GM19455 (cell line): ENCODE measurements at regions not wholly inside any gene's neighbourhood (a gene's known extent, or its start where the extent isn't known, plus 50 kb on each side); places are given as distances from the start of the nearest gene placed in this dataset.
A peak's percentile ranks its signal among the peaks of the same experiment; 100 is the strongest.
"Not testable (repeated sequence)": the region's sequence is repeated elsewhere in the genome, so short reads cannot be mapped to it uniquely, and the experiment has no call there.

ENCODE experiments used
- ATAC-seq: cut with Tn5 transposase; IDR thresholded peaks from one replicate; pipeline ENCODE4 v1.9.1; 2021; ENCODE audit not compliant: unreplicated experiment

- no peak for ATAC-seq
These were observed 761.2 kb downstream of the TAF11L14 start for GRCh38 chr5:18395126-18396110.

DNA sequence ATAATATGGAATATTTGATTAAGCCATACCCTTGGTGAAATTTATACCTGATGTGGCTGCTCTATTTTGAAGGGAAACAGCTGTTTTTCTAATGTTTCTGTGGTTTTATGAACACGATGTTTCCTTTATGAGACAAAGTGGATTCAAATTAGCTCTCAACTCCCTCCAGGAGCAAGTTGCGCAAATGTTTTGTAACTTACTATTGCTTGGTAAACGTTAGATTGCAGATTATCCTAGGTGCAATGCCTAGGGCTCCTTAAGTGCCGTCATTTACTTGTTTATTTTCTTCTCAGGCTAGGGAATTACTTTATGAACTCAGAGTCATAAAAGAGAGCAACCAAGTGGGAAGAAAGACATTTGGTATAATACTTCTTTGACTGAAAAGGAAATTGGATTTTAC lies 763.1 kb downstream of the TAF11L14 start:
- ATAC-seq = no peak

DNA sequence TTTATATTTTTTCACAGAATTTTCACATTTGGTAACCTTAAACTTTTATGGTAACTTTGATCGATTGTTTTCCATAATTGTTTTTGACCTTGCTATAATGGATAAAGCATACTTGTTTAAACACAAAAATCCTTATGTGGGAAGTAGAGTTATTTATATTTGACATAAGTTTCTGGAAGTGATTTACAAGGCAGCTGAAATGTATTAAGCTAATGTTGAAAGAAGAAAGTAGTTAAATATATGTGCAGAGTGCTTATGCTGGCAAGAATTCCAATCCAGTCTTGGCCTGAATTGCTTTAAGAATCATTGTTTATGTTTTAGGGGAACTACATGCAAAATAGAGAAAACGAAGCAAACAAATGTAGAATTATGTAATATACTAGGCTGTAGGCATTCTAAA lies 763.6 kb downstream of the TAF11L14 start:
- no peak for ATAC-seq

DNA sequence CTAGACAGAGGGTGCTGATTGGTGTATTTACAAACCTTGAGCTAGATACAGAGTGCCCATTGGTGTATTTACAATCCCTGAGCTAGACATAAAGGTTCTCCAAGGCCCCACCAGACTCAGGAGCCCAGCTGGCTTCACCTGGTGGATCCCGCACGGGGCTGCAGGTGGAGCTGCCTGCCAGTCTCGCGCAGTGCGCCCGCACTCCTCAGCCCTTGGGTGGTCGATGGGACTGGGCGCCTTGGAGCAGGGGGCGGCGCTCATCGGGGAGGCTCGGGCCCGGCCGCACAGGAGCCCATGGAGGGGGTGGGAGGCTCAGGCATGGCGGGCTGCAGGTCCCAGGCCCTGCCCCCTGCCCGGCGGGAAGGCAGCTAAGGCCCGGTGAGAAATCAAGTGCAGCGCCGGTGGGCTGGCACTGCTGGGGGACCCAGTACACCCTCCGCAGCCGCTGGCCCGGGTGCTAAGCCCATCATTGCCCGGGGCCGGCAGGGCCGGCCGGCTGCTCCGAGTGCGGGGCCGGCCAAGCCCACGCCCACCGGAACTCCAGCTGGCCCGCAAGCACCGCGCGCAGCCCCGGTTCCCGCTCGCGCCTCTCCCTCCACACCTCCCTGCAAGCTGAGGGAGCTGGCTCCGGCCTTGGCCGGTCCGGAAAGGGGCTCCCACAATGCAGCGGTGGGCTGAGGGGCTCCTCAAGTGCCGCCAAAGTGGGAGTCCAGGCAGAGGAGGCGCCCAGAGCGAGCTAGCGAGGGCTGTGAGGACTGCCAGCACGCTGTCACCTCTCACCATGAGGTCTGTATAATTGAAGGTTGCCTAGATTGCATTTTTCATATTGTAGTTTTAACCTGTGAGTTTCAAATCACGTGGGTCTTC lies 765.4 kb downstream of the TAF11L14 start:
- ATAC-seq = not testable (repeated sequence)

- no peak for ATAC-seq
These were observed 768.9 kb downstream of the TAF11L14 start for GRCh38 chr5:18403141-18403540.

DNA sequence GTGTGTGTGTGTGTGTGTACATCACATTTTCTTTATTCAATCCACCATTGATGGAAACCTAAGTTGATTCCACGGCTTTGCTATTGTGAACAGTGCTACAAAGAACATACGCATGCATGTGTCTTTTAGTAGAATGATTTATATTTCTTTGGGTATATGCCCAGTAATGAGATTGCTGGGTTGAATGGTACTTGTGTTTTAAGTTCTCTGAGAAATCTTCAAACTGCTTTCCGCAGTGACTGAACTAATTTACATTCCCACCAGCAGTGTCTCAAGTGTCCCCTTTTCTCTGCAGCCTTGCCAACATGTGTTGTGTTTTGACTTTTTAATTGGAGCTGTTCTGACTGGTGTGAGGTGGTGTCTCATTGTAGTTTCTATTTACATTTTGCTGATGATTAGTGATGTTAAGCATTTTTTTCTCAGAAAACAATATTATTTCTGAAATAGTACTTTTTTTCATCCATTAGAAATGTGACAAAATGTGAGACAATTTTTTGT lies 769.7 kb downstream of the TAF11L14 start:
- ATAC-seq = no peak

DNA sequence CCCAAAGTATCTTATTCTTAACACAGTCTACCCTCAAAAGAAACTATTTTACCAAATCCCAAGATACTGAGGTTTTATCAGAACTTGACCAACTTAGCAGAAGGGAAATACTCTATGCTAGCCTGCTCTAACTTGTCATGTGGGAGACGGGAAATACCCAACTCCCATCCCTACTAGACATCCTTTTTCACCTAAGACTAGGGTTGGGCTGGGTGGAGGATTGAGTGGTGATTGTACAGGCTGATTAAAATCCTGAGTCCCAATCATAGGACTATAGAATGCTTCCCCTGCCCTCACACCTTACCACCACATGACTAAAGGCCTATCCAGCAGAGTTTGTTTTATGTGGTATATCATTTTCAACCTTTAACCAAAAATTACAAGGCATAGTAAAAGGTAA lies 786.5 kb downstream of the TAF11L14 start:
- ATAC-seq = no peak

DNA sequence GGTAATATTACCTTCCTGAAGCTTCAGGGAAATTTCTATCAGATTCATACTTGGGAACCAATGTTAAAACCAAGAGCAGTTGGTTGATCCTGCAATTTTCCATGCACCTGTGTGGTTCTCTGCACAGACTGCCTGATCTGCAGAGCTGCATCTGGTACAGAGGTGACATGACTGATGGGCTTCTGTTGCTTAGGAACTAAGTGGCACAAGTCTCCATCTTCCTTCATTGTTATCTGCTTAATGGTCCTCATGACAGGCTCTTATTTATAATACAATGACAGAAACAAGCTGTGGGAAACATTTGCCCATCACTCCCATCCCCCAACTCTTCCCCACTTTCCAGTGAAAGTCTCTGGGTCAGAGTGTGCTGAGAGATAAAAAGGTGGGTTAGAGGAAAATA lies 799.1 kb downstream of the TAF11L14 start:
- no peak for ATAC-seq

- ATAC-seq = no peak
These were observed 803.9 kb downstream of the TAF11L14 start for GRCh38 chr5:18438126-18438525.

GRCh38 chr5:18455521-18455920 lies 821.3 kb downstream of the TAF11L14 start:
- ATAC-seq = no peak

DNA sequence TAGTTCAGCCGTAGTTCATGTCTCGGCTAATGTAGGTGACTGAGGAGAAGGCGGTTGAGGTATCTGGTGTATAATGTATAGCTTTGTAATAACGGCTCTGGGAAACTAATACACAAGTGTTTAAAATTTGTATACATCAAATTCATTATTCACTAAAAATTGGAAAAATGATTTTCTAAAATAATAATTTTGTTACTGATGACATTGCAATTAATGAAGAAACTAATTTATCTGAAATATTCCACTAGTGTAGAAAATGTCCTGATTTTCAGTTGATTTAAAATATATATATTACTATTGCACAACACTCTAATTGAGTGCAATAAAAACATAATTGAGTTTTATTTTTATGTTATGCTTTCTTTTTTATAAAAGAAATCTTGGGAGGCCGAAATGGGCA lies 823.0 kb downstream of the TAF11L14 start:
- no peak for ATAC-seq

DNA sequence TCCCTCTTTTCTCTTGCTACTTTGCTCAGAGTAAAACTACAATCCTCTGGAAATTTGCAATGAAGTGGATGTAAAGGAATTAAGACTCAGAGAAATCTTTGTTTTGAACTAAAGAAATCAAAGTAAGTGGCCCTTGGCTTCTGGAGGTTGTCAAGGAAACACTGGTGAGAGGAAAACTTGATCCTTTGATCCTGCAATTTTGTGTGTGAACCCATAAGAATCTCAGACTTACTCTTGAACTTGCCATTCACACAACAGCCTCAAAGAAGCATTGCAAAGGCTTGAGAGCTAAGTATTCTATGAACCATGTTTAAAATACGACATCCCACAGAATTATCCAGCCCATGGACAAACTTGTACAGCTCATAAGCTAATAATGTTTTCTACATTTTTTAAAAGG lies 827.5 kb downstream of the TAF11L14 start:
- ATAC-seq = no peak

- ATAC-seq = peak; percentile 85
These were observed 831.8 kb downstream of the TAF11L14 start for GRCh38 chr5:18465833-18466681.

DNA sequence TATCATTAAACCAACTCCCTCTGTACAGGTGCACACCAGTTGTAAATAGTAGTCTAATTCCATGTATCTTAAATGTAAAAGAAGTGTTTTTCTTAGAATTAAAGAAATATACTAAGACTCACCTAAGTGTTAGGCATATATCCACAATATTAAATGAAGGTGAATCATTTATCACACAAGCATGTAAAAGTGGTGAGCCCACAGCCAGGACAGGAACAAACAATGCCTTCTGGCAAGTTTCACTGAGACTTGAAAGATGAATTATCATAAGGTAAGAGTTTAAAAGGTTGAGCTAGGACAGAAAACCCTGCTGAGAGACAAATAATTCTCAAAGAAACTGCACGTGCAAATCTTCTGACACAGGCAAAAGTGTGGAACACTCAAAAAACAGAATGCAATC lies 832.5 kb downstream of the TAF11L14 start:
- ATAC-seq = no peak

DNA sequence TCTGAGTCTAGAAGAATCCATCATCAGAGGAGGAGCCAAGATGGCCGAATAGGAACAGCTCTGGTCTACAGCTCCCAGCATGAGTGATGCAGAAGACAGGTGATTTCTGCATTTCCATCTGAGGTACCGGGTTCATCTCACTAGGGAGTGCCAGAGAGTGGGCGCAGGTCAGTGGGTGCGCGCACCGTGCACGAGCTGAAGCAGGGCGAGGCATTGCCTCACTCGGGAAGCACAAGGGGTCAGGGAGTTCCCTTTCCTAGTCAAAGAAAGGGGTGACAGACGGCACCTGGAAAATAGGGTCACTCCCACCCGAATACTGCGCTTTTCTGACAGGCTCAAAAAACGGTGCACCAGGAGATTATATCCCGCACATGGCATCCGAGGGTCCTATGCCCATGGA lies 837.5 kb downstream of the TAF11L14 start:
- not testable (repeated sequence) for ATAC-seq

DNA sequence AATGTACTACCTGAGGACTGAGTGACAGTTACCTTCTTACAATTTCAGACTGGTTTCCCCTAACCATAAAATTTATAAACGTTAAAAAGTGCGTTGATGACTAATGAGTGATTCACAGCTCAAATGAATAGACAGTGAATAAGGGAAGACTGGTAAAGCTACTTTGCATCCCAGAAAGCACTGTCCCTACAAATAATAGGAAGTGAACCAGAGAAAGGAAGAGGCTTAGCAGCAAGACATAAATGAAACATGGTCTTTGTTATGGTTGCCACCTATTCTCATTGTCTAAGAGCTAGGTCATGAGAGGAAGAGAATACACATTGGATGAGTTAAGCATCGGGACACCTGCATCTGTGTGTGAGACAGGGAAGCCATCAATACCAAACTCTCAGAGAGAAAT lies 849.2 kb downstream of the TAF11L14 start:
- no peak for ATAC-seq

DNA sequence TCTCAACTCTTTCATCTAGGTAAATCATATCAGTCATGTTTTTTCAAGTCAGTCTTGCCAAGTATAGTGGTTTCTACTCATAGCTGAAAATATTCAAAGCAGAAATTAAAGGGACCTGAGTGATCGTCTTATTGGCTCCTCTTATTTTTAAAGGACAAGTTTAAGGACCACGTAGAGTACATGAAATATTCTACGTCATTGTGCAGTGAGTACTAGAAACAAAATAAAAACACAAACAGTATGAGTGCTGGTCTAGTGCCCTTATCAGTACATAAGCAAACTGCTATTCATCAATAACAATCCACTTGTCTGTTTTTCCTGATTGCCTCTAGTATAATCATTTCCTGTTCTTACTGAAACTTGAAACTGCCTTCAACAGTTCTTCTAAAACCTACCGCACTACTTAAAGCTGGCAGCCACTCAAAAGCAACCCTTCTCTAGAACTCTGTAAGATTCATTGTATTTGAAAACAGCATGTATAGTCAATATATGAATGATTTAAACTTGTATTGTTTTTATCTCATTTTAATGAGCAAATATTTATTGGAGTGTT lies 853.7 kb downstream of the TAF11L14 start:
- no peak for ATAC-seq

DNA sequence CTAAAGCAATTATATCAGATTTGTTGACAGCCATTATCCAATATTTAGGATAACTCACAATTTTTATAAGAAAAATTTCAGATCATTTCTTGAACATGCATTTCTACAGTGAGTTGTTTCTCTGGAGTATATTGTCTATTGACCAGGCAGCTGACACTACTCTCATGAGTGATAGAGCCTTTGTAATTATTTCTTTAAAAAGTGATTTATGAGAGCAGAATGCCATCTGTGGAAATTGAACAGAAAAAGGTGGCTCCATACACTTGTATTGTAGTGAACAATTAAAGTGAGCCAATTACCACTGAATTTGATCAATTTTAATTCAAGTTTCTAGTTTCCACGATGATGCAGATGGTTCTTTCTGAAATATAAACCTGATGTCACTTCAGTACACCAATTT lies 855.4 kb downstream of the TAF11L14 start:
- no peak for ATAC-seq

GRCh38 chr5:18491349-18491748 lies 857.1 kb downstream of the TAF11L14 start:
- no peak for ATAC-seq

GRCh38 chr5:18495157-18495556 lies 860.9 kb downstream of the TAF11L14 start:
- no peak for ATAC-seq
